ENCODE measurements at regions not wholly inside any gene's neighbourhood (a gene's known extent, or its start where the extent isn't known, plus 50 kb on each side); places are given as distances from the start of the nearest gene placed in this dataset.

- TF ChIP-seq TAF1 (IDR thresholded peaks at IDR 0.05; ENCODE audit: borderline replicate concordance, low read depth, low read length) (no peak), POLR2AphosphoS5 (IDR thresholded peaks at IDR 0.05; ENCODE audit: low read depth, low read length) (no peak)
Measured at GRCh38 chr5:108508979-108509378, 127.1 kb upstream of the FBXL17 start.

Measured in GM12892 (cell line).